ENCODE measurements at regions not wholly inside any gene's neighbourhood (a gene's known extent, or its start where the extent isn't known, plus 50 kb on each side); places are given as distances from the start of the nearest gene placed in this dataset.
"Not testable (repeated sequence)": the region's sequence is repeated elsewhere in the genome, so short reads cannot be mapped to it uniquely, and the experiment has no call there.

DNA sequence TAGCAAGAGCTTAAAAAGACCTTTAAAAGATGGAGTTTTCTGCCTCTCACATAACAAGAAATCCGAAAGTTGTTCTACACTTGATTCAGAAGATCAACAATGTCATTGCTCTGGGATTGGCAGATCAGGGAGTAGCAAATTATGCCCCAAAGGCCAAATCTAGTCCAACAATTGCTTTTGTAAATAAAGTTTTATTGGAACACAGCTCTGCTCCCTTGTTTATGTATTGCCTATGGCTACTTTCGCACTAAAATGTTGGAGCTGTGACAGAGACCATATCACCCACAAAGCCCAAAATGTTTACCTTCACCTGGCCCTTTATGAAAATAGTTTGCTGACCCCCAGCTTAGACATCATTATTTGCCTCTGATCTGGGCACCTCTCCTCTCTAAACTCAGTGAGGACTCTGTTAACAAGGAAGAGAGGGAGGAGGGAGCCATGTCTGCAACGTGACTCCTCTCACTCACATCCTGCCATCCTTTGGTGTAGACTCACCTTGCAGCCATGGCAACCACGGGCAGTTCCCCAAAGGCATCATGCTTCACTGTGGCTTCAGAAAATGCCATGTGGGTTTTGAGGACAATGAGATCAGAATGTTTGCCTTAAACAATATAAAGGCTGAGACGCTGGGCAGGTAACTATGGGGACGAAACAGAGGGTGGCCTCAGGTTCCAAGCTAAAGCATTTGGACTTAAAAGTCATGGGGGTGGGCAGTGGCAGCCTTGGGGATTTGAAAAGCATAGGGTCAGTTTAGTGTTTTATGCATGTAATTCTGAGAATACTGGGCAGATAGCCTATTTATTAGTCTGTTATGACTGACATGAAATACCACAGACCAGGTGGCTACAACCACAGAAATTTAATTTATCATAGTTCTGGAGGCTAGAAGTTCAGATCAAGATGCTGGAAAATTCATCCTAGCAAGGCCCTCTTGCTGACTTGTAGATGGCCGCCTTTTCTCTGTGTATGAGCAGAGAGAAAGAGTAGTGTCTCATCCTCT is 149.7 kb upstream of the TNFAIP3 start:
- no peak for DNase-seq

- not testable (repeated sequence) for DNase-seq
Observed at GRCh38 chr6:137718903-137719302, 148.2 kb upstream of the TNFAIP3 start.

- no peak for DNase-seq
Observed at GRCh38 chr6:137722749-137723272, 144.2 kb upstream of the TNFAIP3 start.

- DNase-seq, result no peak
Observed at GRCh38 chr6:137723273-137724017, 143.6 kb upstream of the TNFAIP3 start.

DNA sequence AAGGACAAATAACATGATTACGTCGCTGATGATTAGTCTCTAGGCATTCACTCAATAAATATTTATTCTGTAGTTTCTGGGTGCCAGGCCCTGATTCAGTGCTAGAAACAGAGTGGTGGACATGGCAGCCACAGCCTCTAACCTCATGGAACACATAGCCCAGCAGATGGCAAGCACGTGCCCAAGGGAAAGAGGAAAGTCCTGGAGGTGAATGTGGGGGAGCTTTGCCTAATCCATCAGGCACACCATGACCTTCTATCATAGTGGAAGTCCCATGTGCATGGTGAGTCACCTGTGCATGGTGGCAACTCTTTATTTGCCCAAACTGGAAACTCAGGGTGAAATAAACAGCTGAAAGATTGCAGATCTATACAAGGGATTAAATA is 143.0 kb upstream of the TNFAIP3 start:
- no peak for DNase-seq

- DNase-seq, result no peak
Observed at GRCh38 chr6:137724495-137725211, 142.4 kb upstream of the TNFAIP3 start.

DNA sequence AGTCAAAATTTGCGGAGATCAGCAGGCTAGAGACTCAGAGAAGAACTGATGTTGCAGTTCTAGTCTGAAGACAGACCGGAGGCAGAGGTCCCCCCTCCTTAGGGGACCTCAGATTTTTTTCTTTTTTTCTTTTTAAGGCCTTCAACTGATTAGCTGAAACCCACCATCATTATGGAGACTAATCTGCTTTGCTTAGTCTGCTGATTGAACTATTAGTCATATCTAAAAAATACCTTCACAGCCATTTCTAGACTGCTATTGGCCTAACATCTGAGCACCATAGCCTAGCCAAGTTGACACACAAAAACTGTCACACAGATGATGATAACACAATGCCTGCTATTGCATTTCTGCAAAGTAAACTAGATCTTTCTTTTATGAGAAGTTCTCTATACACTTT is 141.1 kb upstream of the TNFAIP3 start:
- no peak for DNase-seq

DNA sequence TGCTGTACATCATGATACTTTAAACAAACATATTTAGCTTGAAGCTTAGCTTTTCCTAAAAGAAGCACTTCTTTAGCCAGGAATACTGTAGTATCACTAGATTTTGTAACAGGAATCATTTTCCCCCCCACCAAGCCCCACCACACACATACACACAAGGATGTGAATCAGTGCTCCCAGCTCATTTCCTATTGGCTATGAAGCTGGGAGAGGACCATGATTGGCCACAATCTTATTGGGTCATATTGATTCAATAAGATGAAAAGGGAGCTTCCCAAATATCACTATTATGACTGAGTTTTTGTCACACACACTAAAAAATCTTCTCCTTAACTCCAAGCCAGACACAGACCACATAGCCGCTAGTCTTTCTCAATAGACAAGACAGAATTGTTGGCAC is 140.5 kb upstream of the TNFAIP3 start:
- DNase-seq, result no peak

- DNase-seq, result no peak
Observed at GRCh38 chr6:137727216-137727765, 139.8 kb upstream of the TNFAIP3 start.

GRCh38 chr6:137728386-137729349 is 138.4 kb upstream of the TNFAIP3 start:
- DNase-seq, result no peak

- DNase-seq, result no peak
Observed at GRCh38 chr6:137729866-137730629, 137.0 kb upstream of the TNFAIP3 start.

DNA sequence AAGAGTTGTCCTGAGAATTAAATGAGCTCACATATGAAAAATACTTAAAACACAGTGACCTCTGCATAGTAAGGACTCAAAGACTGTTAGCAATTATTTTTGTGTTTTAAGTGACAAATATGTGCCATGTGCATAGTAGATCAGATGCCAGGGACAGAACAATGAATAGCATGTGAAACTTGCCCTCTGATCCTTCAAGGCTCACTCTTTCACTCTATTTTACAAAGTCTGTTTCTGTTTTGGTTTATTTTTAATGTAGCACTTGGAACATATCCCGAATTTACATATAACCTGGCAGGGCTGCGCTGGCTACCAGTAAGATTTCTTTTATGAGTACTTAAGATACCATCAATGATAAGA is 135.5 kb upstream of the TNFAIP3 start:
- DNase-seq, result no peak

DNA sequence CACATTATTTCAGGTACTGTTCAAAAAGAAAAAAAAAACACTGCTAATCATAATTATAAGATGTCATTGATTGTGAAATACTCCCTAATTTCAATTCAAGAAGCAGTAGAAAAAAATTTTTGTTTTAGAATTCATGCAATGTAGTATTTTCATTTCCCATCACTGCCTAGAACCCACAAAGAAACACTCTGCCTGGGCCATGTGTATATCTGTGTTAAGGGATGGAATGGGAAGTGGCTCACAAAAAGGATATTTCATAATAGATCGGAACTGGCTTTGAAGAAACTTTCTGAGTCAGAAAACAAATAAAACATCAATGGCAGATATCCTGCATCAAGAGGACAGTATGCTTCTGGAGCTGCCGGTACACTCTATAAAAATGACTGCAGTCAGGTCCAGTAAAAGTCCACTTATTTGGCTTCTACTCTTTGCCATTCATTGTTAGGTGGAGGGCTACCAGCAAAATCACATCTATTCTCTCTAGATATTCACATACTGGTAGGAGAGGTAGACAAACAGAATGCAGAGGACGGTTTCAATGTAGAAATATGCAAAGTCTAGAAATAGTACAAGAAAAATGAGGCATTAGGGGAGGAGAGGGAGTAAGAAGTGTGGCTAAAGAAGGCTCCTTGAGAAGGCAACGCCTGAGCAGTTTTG is 135.0 kb upstream of the TNFAIP3 start:
- no peak for DNase-seq

GRCh38 chr6:137733372-137733771 is 133.7 kb upstream of the TNFAIP3 start:
- no peak for DNase-seq

GRCh38 chr6:137734005-137734874 is 132.8 kb upstream of the TNFAIP3 start:
- no peak for DNase-seq

GRCh38 chr6:137734875-137735182 is 132.2 kb upstream of the TNFAIP3 start:
- no peak for DNase-seq

DNA sequence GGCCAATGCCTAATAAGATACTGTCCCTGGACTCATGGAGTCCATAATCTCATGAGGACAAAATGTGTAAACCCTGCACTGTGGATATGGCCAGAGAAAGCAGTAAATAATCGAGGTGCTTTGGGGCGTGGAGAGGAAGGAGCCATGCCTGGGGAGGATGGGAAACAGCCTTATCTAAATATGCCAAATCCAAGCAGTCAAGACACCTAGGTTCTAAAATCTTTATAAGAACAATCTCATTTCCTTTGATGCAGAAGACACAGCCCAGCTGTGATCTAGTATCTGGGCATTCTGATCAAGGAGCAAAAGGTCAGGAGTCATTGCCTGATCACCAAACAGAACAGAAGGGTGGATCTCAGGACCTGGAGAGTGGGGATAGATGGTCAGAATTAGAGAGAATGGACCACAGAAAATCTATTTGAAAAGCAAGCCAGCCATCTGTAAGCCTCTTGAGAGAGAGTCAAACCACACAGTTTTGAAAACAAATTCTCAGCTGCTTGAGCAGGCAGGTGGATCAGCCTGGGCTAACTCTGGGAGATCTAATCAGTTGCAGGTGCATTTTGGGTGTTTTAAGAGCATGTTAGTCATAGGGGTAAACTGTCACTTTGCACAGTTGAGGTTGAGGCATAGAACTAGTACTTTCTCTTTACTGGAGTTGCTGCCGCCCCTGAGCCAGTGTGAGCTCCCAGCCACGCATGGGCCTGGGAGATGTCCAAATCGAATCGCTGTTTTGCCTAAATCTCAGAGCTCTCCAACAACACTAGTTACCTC is 130.8 kb upstream of the TNFAIP3 start:
- DNase-seq, result no peak

DNA sequence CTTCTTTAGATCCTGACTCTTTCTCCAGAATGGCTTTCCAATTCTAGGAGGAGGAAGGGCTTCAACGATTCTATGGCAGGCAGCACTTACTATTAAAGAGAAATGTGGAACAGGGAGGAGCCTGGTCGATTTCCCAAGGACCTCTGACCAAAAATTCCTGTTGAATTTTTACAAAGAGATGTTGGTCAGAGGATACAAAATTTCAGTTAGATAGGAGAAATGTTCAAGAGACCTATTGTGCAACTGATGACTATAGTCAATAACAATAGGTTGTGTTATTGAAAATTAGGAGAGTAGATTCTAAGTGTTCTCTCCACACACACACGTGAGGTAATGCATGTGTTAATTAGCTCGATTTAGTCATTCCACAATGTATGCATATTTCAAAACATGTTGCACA is 130.1 kb upstream of the TNFAIP3 start:
- no peak for DNase-seq
